GM03348 (cell line): ENCODE measurements at regions not wholly inside any gene's neighbourhood (a gene's known extent, or its start where the extent isn't known, plus 50 kb on each side); places are given as distances from the start of the nearest gene placed in this dataset.

Experiments
- DNase-seq: peaks from one replicate; pipeline ENCODE4 v3.0.0; 2012; ENCODE audit warnings: low spot score

GRCh38 chr11:104830508-104830907 lies 67.8 kb downstream of the CASP12 start:
- DNase-seq = no peak

- peak; percentile 2 for DNase-seq
These were observed 68.2 kb downstream of the CASP12 start for GRCh38 chr11:104830080-104830479.

- DNase-seq = no peak
These were observed 71.5 kb downstream of the CASP12 start for GRCh38 chr11:104826772-104827171.

GRCh38 chr11:104823657-104824056 lies 74.6 kb downstream of the CASP12 start:
- no peak for DNase-seq

- no peak for DNase-seq
These were observed 77.8 kb downstream of the CASP12 start for GRCh38 chr11:104820431-104820830.

- DNase-seq = no peak
These were observed 78.7 kb downstream of the CASP12 start for GRCh38 chr11:104819603-104820002.

- no peak for DNase-seq
These were observed 79.2 kb downstream of the CASP12 start for GRCh38 chr11:104819107-104819506.

GRCh38 chr11:104817973-104818372 lies 80.3 kb downstream of the CASP12 start:
- no peak for DNase-seq

GRCh38 chr11:104813532-104813931 lies 84.7 kb downstream of the CASP12 start:
- no peak for DNase-seq

GRCh38 chr11:104812103-104812788 lies 86.0 kb downstream of the CASP12 start:
- DNase-seq = no peak

GRCh38 chr11:104803776-104804175 lies 94.5 kb downstream of the CASP12 start:
- DNase-seq = no peak

GRCh38 chr11:104799251-104799650 lies 99.0 kb downstream of the CASP12 start:
- DNase-seq = no peak

- no peak for DNase-seq
These were observed 99.5 kb downstream of the CASP12 start for GRCh38 chr11:104798789-104799188.

GRCh38 chr11:104796301-104796700 lies 102.0 kb downstream of the CASP12 start:
- DNase-seq = no peak

- DNase-seq = no peak
These were observed 102.6 kb downstream of the CASP12 start for GRCh38 chr11:104795501-104796213.

- DNase-seq = no peak
These were observed 105.4 kb downstream of the CASP12 start for GRCh38 chr11:104792861-104793260.

- no peak for DNase-seq
These were observed 106.4 kb downstream of the CASP12 start for GRCh38 chr11:104791896-104792295.

GRCh38 chr11:104784684-104785460 lies 113.4 kb downstream of the CASP12 start:
- DNase-seq = no peak

GRCh38 chr11:104783241-104783640 lies 115.0 kb downstream of the CASP12 start:
- no peak for DNase-seq

GRCh38 chr11:104782377-104782754 lies 115.9 kb downstream of the CASP12 start:
- DNase-seq = no peak

- DNase-seq = no peak
These were observed 116.4 kb downstream of the CASP12 start for GRCh38 chr11:104781719-104782376.

GRCh38 chr11:104781037-104781436 lies 117.2 kb downstream of the CASP12 start:
- no peak for DNase-seq
